ENCODE measurements at regions not wholly inside any gene's neighbourhood (a gene's known extent, or its start where the extent isn't known, plus 50 kb on each side); places are given as distances from the start of the nearest gene placed in this dataset.

- CTCF ChIA-PET (ENCODE audit: unreplicated experiment), result no interaction called here
- intact Hi-C loops (cut with micrococcal nuclease; ENCODE audit: unreplicated experiment), result loop anchor here (5.0 kb wide), 1 partner anchor 184 kb away; no protein-coding TSS in a partner anchor
- no peak for DNase-seq (ENCODE audit: low spot score)
- Histone ChIP-seq H2AFZ (ENCODE audit: low read length) (no peak overlapping the region), H3K9me3 (ENCODE audit: low read length) (no peaks in the 10 kb centered on the region), H3K79me2 (ENCODE audit: insufficient read depth, low read depth, low read length) (no peaks in the 10 kb centered on the region), H3K4me1 (ENCODE audit: insufficient read depth, low read length, poor library complexity, severe bottlenecking) (no peaks in the 10 kb centered on the region), H4K20me1 (ENCODE audit: insufficient read depth, low read length) (no peaks in the 10 kb centered on the region), H3K27ac (ENCODE audit: low read depth, low read length, poor library complexity, severe bottlenecking) (no peak overlapping the region), H3K4me2 (ENCODE audit: low read length) (no peak overlapping the region), H3K36me3 (ENCODE audit: insufficient read depth, low read length) (no peaks in the 10 kb centered on the region), H3K4me3 (ENCODE audit: low read depth, low read length, poor library complexity, severe bottlenecking) (no peak overlapping the region), H3K9me2 (ENCODE audit: insufficient read depth, low read length) (no peaks in the 10 kb centered on the region)
- no peak for TF ChIP-seq EZH2phosphoT487 (IDR thresholded peaks at IDR 0.05; ENCODE audit: borderline replicate concordance, low read depth, low read length)
- TF ChIP-seq CTCF (conservative IDR thresholded peaks at IDR 0.05; ENCODE audit: low read length), result no peak
- no TSS peak for BruUV-seq (replicated peaks)
- POLR2A ChIA-PET, result interaction anchor here (0.7 kb wide), 1 partner anchor 8 kb away, joined by 3 read pairs; no protein-coding TSS in a partner anchor
These were observed 450.7 kb downstream of the AACS start for GRCh38 chr12:125515887-125516286.

DNA sequence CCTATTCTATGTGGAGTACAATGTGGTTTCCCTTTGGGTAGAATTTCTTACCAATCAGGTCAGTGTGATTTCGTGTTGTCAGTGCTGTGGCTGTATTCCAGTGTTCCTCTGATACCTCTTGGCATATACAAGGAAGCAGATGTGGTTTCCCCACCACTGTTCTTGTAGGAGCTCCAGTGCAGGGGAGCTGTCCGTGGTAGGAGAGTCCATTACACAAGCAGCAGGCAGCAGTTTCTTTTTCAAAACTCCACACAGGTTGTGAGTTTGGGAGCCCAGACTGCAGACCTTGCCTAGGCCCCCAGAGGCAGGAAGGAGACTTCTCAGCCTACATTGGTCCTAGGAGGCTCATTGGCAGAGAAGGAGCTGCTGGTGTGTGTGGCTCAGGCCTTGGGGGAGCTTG, 452.8 kb downstream of the AACS start:
- no peaks in the 10 kb centered on the region for H3K9me2 ChIP-seq (ENCODE audit: insufficient read depth, low read length)
- CTCF ChIA-PET (ENCODE audit: unreplicated experiment), result no interaction called here
- H3K4me2 ChIP-seq (ENCODE audit: low read length), result no peak overlapping the region
- TF ChIP-seq EZH2phosphoT487 (IDR thresholded peaks at IDR 0.05; ENCODE audit: borderline replicate concordance, low read depth, low read length) (no peak), CTCF (conservative IDR thresholded peaks at IDR 0.05; ENCODE audit: low read length) (no peak)
- no peak overlapping the region for H3K27ac ChIP-seq (ENCODE audit: low read depth, low read length, poor library complexity, severe bottlenecking)
- POLR2A ChIA-PET, result no interaction called here
- no peaks in the 10 kb centered on the region for H3K9me3 ChIP-seq (ENCODE audit: low read length)
- H3K4me1 ChIP-seq (ENCODE audit: insufficient read depth, low read length, poor library complexity, severe bottlenecking), result no peaks in the 10 kb centered on the region
- intact Hi-C loops (cut with micrococcal nuclease; ENCODE audit: unreplicated experiment), result loop anchor here (5.0 kb wide), 1 partner anchor 186 kb away; no protein-coding TSS in a partner anchor
- no peaks in the 10 kb centered on the region for H4K20me1 ChIP-seq (ENCODE audit: insufficient read depth, low read length)
- DNase-seq (ENCODE audit: low spot score), result no peak
- BruUV-seq (replicated peaks), result no TSS peak
- H3K36me3 ChIP-seq (ENCODE audit: insufficient read depth, low read length), result no peaks in the 10 kb centered on the region
- H3K4me3 ChIP-seq (ENCODE audit: low read depth, low read length, poor library complexity, severe bottlenecking), result no peak overlapping the region
- no peaks in the 10 kb centered on the region for H3K79me2 ChIP-seq (ENCODE audit: insufficient read depth, low read depth, low read length)
- no peak overlapping the region for H2AFZ ChIP-seq (ENCODE audit: low read length)

DNA sequence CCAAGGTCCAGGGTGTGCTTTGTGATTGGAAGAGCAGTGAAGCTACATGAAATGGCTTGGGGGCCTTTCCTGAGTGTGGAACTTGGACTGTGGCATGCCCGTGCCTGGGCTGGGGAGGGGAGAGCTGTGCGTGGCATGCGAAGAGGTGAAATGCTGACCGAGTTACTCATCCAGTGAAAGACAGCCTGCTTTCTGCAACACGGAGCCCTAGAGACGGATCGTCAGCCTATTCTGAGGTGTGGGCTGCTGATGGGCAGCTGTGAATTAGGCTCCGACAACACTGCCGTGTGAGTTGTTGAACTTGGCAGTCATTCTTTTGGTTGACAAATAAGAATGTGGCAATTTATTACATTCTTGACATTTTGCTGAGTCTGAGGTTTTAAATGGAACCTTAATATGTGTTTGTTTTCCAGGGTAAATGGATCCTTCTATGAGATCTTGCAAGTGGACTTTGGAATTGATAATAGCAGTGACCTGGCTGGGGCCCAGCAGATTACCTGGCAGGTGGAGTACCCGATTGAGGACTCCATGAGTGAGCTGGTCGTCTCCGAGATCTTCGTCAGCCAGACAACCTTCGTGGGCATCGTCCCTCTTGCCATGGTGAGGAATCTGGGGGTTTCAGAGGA, 453.9 kb downstream of the AACS start:
- intact Hi-C loops (cut with micrococcal nuclease; ENCODE audit: unreplicated experiment), result loop anchor here (5.0 kb wide), 1 partner anchor 187 kb away; no protein-coding TSS in a partner anchor
- Histone ChIP-seq H3K36me3 (ENCODE audit: insufficient read depth, low read length) (no peaks in the 10 kb centered on the region), H4K20me1 (ENCODE audit: insufficient read depth, low read length) (no peaks in the 10 kb centered on the region), H3K4me2 (ENCODE audit: low read length) (no peak overlapping the region), H3K79me2 (ENCODE audit: insufficient read depth, low read depth, low read length) (no peaks in the 10 kb centered on the region), H3K9me3 (ENCODE audit: low read length) (no peaks in the 10 kb centered on the region), H3K4me3 (ENCODE audit: low read depth, low read length, poor library complexity, severe bottlenecking) (no peak overlapping the region), H3K4me1 (ENCODE audit: insufficient read depth, low read length, poor library complexity, severe bottlenecking) (no peaks in the 10 kb centered on the region), H3K27ac (ENCODE audit: low read depth, low read length, poor library complexity, severe bottlenecking) (no peak overlapping the region), H2AFZ (ENCODE audit: low read length) (no peak overlapping the region), H3K9me2 (ENCODE audit: insufficient read depth, low read length) (no peaks in the 10 kb centered on the region)
- POLR2A ChIA-PET, result no interaction called here
- BruUV-seq (replicated peaks), result no TSS peak
- DNase-seq (ENCODE audit: low spot score), result no peak
- TF ChIP-seq EZH2phosphoT487 (IDR thresholded peaks at IDR 0.05; ENCODE audit: borderline replicate concordance, low read depth, low read length), result no peak
- no peak for TF ChIP-seq CTCF (conservative IDR thresholded peaks at IDR 0.05; ENCODE audit: low read length)
- CTCF ChIA-PET (ENCODE audit: unreplicated experiment), result no interaction called here
